ENCODE measurements at regions not wholly inside any gene's neighbourhood (a gene's known extent, or its start where the extent isn't known, plus 50 kb on each side); places are given as distances from the start of the nearest gene placed in this dataset.

DNA sequence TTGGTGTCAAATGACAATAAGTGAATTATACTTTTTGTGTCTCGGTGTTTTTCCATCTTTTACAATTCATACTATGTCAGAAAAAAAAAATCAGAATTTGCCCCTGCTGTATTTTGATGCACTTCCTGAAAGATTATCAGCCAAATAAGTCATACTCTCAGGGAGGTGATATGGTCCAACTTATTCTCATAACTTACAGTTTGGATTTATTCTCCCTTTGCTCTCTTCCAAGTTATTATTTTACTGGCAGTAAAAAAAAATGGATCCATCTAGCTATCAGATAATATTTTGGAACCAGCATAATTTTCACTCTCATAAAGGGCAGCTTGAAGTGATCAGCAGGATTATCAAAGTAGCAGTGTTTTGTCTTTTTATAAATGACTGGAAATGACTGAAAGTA is 337.1 kb downstream of the BMPER start:
- TF ChIP-seq, protein P1, sequence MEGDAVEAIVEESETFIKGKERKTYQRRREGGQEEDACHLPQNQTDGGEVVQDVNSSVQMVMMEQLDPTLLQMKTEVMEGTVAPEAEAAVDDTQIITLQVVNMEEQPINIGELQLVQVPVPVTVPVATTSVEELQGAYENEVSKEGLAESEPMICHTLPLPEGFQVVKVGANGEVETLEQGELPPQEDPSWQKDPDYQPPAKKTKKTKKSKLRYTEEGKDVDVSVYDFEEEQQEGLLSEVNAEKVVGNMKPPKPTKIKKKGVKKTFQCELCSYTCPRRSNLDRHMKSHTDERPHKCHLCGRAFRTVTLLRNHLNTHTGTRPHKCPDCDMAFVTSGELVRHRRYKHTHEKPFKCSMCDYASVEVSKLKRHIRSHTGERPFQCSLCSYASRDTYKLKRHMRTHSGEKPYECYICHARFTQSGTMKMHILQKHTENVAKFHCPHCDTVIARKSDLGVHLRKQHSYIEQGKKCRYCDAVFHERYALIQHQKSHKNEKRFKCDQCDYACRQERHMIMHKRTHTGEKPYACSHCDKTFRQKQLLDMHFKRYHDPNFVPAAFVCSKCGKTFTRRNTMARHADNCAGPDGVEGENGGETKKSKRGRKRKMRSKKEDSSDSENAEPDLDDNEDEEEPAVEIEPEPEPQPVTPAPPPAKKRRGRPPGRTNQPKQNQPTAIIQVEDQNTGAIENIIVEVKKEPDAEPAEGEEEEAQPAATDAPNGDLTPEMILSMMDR (conservative IDR thresholded peaks at IDR 0.05; ENCODE audit: low read depth, low read length), result no peak
- TF ChIP-seq EZH2 (IDR thresholded peaks at IDR 0.05; ENCODE audit: borderline replicate concordance, low read depth, low read length, poor library complexity, severe bottlenecking), result no peak
- no peak overlapping the region for H3K4me3 ChIP-seq (ENCODE audit: low read depth, low read length, poor library complexity, severe bottlenecking)
- no peaks in the 10 kb centered on the region for H3K27me3 ChIP-seq (replicated peaks; ENCODE audit: insufficient read depth, low read depth, low read length, poor library complexity)
- H3K4me1 ChIP-seq (ENCODE audit: insufficient read depth, low read length, poor library complexity, severe bottlenecking), result no peaks in the 10 kb centered on the region
- H3K27ac ChIP-seq (ENCODE audit: low read depth, low read length, poor library complexity, severe bottlenecking), result no peak overlapping the region
- no peak for DNase-seq (ENCODE audit: low spot score)
- no peaks in the 10 kb centered on the region for H3K9me3 ChIP-seq (ENCODE audit: low read depth, low read length, poor library complexity, severe bottlenecking)
- no peaks in the 10 kb centered on the region for H3K36me3 ChIP-seq (ENCODE audit: insufficient read depth, low read length, poor library complexity, severe bottlenecking)
- ChIA-PET POLR2A (ENCODE audit: low non-redundant PET) (no interaction called here), CTCF (no interaction called here)
- no TSS peak for BruUV-seq (replicated peaks)
- intact Hi-C loops (cut with micrococcal nuclease; ENCODE audit: unreplicated experiment), result no loop called here

DNA sequence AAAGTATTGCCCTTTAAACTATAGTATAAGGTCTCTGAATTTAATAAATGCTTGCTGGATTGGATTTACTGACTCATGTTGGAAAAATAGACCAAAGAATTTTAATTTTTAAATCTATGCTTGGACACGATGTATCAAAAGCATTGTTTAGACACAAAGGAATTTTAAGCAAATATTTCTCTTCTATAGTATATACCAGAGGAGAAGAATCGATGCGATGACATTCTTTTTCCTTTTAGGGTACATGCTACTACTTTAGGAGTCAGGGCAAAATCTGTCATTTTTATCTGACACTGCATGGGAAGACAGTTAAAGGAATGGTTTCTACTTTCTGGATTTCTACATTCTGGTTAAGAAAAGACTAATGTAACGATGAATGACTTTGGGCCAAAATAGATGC is 339.9 kb downstream of the BMPER start:
- H3K4me1 ChIP-seq (ENCODE audit: insufficient read depth, low read length, poor library complexity, severe bottlenecking), result no peaks in the 10 kb centered on the region
- intact Hi-C loops (cut with micrococcal nuclease; ENCODE audit: unreplicated experiment), result no loop called here
- no peak overlapping the region for H3K27ac ChIP-seq (ENCODE audit: low read depth, low read length, poor library complexity, severe bottlenecking)
- H3K9me3 ChIP-seq (ENCODE audit: low read depth, low read length, poor library complexity, severe bottlenecking), result no peaks in the 10 kb centered on the region
- no peak for DNase-seq (ENCODE audit: low spot score)
- H3K4me3 ChIP-seq (ENCODE audit: low read depth, low read length, poor library complexity, severe bottlenecking), result no peak overlapping the region
- no peaks in the 10 kb centered on the region for H3K36me3 ChIP-seq (ENCODE audit: insufficient read depth, low read length, poor library complexity, severe bottlenecking)
- POLR2A ChIA-PET (ENCODE audit: low non-redundant PET), result no interaction called here
- TF ChIP-seq, protein P1 (conservative IDR thresholded peaks at IDR 0.05; ENCODE audit: low read depth, low read length), result no peak
- TF ChIP-seq EZH2 (IDR thresholded peaks at IDR 0.05; ENCODE audit: borderline replicate concordance, low read depth, low read length, poor library complexity, severe bottlenecking), result no peak
- no peaks in the 10 kb centered on the region for H3K27me3 ChIP-seq (replicated peaks; ENCODE audit: insufficient read depth, low read depth, low read length, poor library complexity)
- BruUV-seq (replicated peaks), result no TSS peak
- CTCF ChIA-PET, result no interaction called here

DNA sequence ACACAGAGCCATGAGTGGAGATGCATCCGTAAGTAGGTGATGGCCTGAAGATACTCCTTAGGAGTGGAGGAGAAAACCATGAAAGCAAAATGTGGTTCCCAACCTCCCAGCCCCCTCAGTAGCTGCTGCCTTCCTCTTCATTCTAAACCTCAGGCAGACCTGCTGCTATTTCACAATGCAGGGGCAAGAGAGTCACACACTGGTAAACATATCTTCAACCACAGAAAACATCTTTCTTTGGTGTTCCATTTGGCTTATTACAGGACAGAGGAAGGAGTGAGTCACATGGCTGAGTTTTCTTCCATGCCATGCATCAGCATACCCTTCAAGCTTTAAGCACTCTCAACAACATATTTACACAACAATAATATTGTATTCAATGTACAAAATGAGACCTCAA is 342.1 kb downstream of the BMPER start:
- BruUV-seq (replicated peaks), result no TSS peak
- Histone ChIP-seq H3K27ac (ENCODE audit: low read depth, low read length, poor library complexity, severe bottlenecking) (no peak overlapping the region), H3K27me3 (replicated peaks; ENCODE audit: insufficient read depth, low read depth, low read length, poor library complexity) (no peaks in the 10 kb centered on the region), H3K36me3 (ENCODE audit: insufficient read depth, low read length, poor library complexity, severe bottlenecking) (no peaks in the 10 kb centered on the region), H3K4me1 (ENCODE audit: insufficient read depth, low read length, poor library complexity, severe bottlenecking) (no peaks in the 10 kb centered on the region), H3K4me3 (ENCODE audit: low read depth, low read length, poor library complexity, severe bottlenecking) (no peak overlapping the region), H3K9me3 (ENCODE audit: low read depth, low read length, poor library complexity, severe bottlenecking) (no peaks in the 10 kb centered on the region)
- intact Hi-C loops (cut with micrococcal nuclease; ENCODE audit: unreplicated experiment), result no loop called here
- TF ChIP-seq, protein P1 (conservative IDR thresholded peaks at IDR 0.05; ENCODE audit: low read depth, low read length), result no peak
- TF ChIP-seq EZH2 (IDR thresholded peaks at IDR 0.05; ENCODE audit: borderline replicate concordance, low read depth, low read length, poor library complexity, severe bottlenecking), result no peak
- DNase-seq (ENCODE audit: low spot score), result no peak
- CTCF ChIA-PET, result no interaction called here
- POLR2A ChIA-PET (ENCODE audit: low non-redundant PET), result no interaction called here

Measured in A673 (cell line).